Osteoblast (primary cell): ENCODE measurements at regions not wholly inside any gene's neighbourhood (a gene's known extent, or its start where the extent isn't known, plus 50 kb on each side); places are given as distances from the start of the nearest gene placed in this dataset.

ENCODE experiments used
- DNase-seq: peaks from one replicate; pipeline ENCODE4 v3.0.0; 2011; ENCODE audit warnings: low spot score, mixed read lengths; ENCODE audit not compliant: insufficient read length; ENCODE audit errors: missing footprints
- H2AFZ ChIP-seq: 2 replicates; pipeline ENCODE4 v1.6.0; 2011; ENCODE audit warnings: mild to moderate bottlenecking, low read length
- H3K27ac ChIP-seq: 2 replicates; pipeline ENCODE4 v1.5.1; 2011; ENCODE audit warnings: mild to moderate bottlenecking, low read depth, low read length, moderate library complexity
- H3K27me3 ChIP-seq: 2 replicates; pipeline ENCODE4 v1.6.0; 2012; ENCODE audit warnings: mild to moderate bottlenecking, control low read depth, inconsistent platforms, low read length, moderate library complexity; ENCODE audit not compliant: insufficient read depth
- H3K36me3 ChIP-seq: 2 replicates; pipeline ENCODE4 v1.5.1; 2011; ENCODE audit warnings: mild to moderate bottlenecking, low read length, control low read depth, moderate library complexity; ENCODE audit not compliant: insufficient read depth
- H3K4me1 ChIP-seq: 2 replicates; pipeline ENCODE4 v1.5.1; 2011; ENCODE audit warnings: mild to moderate bottlenecking, low read length, control low read depth, moderate library complexity; ENCODE audit not compliant: insufficient read depth
- H3K4me2 ChIP-seq: 2 replicates; pipeline ENCODE4 v1.6.0; 2011; ENCODE audit warnings: mild to moderate bottlenecking, low read length; ENCODE audit not compliant: insufficient read depth
- H3K4me3 ChIP-seq: fragments of 200-600 bp; sonication (generic); 3 replicates; pipeline ENCODE4 v1.5.1; 2012; ENCODE audit warnings: mild to moderate bottlenecking, low read length, inconsistent platforms; ENCODE audit not compliant: insufficient read depth
- H3K79me2 ChIP-seq: 2 replicates; pipeline ENCODE4 v1.6.0; 2012; ENCODE audit warnings: mild to moderate bottlenecking, low read length, control low read depth, inconsistent platforms; ENCODE audit not compliant: insufficient read depth
- H3K9me3 ChIP-seq: 2 replicates; pipeline ENCODE4 v1.5.1; 2011; ENCODE audit warnings: low read depth, low read length, control low read depth
- H4K20me1 ChIP-seq: 2 replicates; pipeline ENCODE4 v1.6.0; 2012; ENCODE audit warnings: mild to moderate bottlenecking, low read length, control low read depth; ENCODE audit not compliant: insufficient read depth
- TF ChIP-seq, protein P1 (sequence below): IDR thresholded peaks from 2 replicates; pipeline ENCODE4 v1.5.1; 2011; ENCODE audit warnings: mild to moderate bottlenecking, low read depth, low read length, moderate library complexity; ENCODE audit errors: extremely low read depth

- Histone ChIP-seq H3K27me3 (no peaks in the 10 kb centered on the region), H3K36me3 (no peaks in the 10 kb centered on the region), H3K27ac (no peak overlapping the region), H2AFZ (peak overlapping the region; percentile 78), H3K9me3 (no peaks in the 10 kb centered on the region), H3K4me2 (no peak overlapping the region), H4K20me1 (no peaks in the 10 kb centered on the region), H3K4me3 (no peak overlapping the region), H3K4me1 (no peaks in the 10 kb centered on the region), H3K79me2 (no peaks in the 10 kb centered on the region)
- DNase-seq = no peak
- TF ChIP-seq, protein P1, sequence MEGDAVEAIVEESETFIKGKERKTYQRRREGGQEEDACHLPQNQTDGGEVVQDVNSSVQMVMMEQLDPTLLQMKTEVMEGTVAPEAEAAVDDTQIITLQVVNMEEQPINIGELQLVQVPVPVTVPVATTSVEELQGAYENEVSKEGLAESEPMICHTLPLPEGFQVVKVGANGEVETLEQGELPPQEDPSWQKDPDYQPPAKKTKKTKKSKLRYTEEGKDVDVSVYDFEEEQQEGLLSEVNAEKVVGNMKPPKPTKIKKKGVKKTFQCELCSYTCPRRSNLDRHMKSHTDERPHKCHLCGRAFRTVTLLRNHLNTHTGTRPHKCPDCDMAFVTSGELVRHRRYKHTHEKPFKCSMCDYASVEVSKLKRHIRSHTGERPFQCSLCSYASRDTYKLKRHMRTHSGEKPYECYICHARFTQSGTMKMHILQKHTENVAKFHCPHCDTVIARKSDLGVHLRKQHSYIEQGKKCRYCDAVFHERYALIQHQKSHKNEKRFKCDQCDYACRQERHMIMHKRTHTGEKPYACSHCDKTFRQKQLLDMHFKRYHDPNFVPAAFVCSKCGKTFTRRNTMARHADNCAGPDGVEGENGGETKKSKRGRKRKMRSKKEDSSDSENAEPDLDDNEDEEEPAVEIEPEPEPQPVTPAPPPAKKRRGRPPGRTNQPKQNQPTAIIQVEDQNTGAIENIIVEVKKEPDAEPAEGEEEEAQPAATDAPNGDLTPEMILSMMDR = no peak
Measured at GRCh38 chr3:59341459-59341858, 291.6 kb upstream of the CFAP20DC start.

DNA sequence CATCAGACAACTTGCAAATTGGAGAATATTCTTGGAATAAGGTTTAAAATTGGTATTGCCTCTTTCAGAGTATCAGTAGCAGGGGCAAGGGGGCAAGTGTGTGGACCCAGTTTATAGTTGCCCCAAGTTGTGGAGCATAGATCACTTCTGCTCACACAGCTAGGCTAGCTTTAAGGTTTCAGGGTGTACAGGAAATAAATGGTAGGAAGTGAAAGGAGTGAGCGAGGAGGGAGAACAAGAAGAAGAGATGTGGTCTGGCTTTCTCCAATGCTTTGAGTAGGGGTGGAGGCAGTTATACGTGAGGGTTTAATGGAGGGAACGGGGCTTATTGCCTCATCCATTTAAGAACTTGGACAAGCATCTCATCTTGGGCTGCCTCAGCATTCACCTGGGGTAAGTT, 290.0 kb upstream of the CFAP20DC start:
- TF ChIP-seq, protein P1 = no peak
- Histone ChIP-seq H3K79me2 (no peaks in the 10 kb centered on the region), H2AFZ (no peak overlapping the region), H3K27ac (no peak overlapping the region), H3K4me3 (no peak overlapping the region), H4K20me1 (no peaks in the 10 kb centered on the region), H3K27me3 (no peaks in the 10 kb centered on the region), H3K4me1 (no peaks in the 10 kb centered on the region), H3K4me2 (no peak overlapping the region), H3K9me3 (no peaks in the 10 kb centered on the region), H3K36me3 (no peaks in the 10 kb centered on the region)
- no peak for DNase-seq

GRCh38 chr3:59338934-59339333, 289.1 kb upstream of the CFAP20DC start:
- Histone ChIP-seq H3K79me2 (no peaks in the 10 kb centered on the region), H3K9me3 (no peaks in the 10 kb centered on the region), H3K27me3 (no peaks in the 10 kb centered on the region), H3K4me1 (no peaks in the 10 kb centered on the region), H3K4me2 (no peak overlapping the region), H3K4me3 (no peak overlapping the region), H4K20me1 (no peaks in the 10 kb centered on the region), H3K36me3 (no peaks in the 10 kb centered on the region), H3K27ac (no peak overlapping the region), H2AFZ (no peak overlapping the region)
- no peak for DNase-seq
- TF ChIP-seq, protein P1 = no peak

- DNase-seq = no peak
- H3K4me1 ChIP-seq = no peaks in the 10 kb centered on the region
- no peaks in the 10 kb centered on the region for H4K20me1 ChIP-seq
- no peak overlapping the region for H3K4me2 ChIP-seq
- H2AFZ ChIP-seq = no peak overlapping the region
- no peak overlapping the region for H3K4me3 ChIP-seq
- H3K79me2 ChIP-seq = no peaks in the 10 kb centered on the region
- H3K27ac ChIP-seq = no peak overlapping the region
- H3K9me3 ChIP-seq = no peaks in the 10 kb centered on the region
- H3K36me3 ChIP-seq = no peaks in the 10 kb centered on the region
- H3K27me3 ChIP-seq = no peaks in the 10 kb centered on the region
- TF ChIP-seq, protein P1 = no peak
Measured at GRCh38 chr3:59335338-59335737, 285.5 kb upstream of the CFAP20DC start.
